ENCODE measurements at regions not wholly inside any gene's neighbourhood (a gene's known extent, or its start where the extent isn't known, plus 50 kb on each side); places are given as distances from the start of the nearest gene placed in this dataset.

GRCh38 chr16:86800894-86801293 lies 222.5 kb downstream of the FOXL1 start:
- H3K27ac Mint-ChIP-seq, result no peak overlapping the region
- CTCF ChIA-PET (ENCODE audit: partially characterized antibody), result no interaction called here
- H3K27me3 ChIP-seq (ENCODE audit: insufficient read depth, low read length), result no peaks in the 10 kb centered on the region
- intact Hi-C loops (cut with micrococcal nuclease), result no loop called here
- H3K4me1 Mint-ChIP-seq, result no peaks in the 10 kb centered on the region
- H3K4me1 ChIP-seq (ENCODE audit: insufficient read depth, low read length), result no peaks in the 10 kb centered on the region
- no peaks in the 10 kb centered on the region for H3K36me3 ChIP-seq (ENCODE audit: insufficient read depth, low read length)
- peaks cover 13 to 18% of the 10 kb centered on the region in 2 donors for H3K27me3 Mint-ChIP-seq
- POLR2A ChIA-PET (ENCODE audit: partially characterized antibody), result no interaction called here
- peaks cover 0 to 3% (median 0%) of the 10 kb centered on the region in 8 donors for H3K9me3 Mint-ChIP-seq
- no peak for DNase-seq
- no peak overlapping the region for H3K4me3 ChIP-seq (ENCODE audit: low read length in 2 of 2)
- no peak overlapping the region for H3K27ac ChIP-seq (ENCODE audit: low read depth, low read length)
- H3K36me3 Mint-ChIP-seq, result no peaks in the 10 kb centered on the region
- H3K9me3 ChIP-seq (ENCODE audit: control insufficient read depth in 1 of 2, low read length in 2 of 2), result no peaks in the 10 kb centered on the region
- H3K4me3 Mint-ChIP-seq, result no peak overlapping the region

GRCh38 chr16:86802013-86802412 lies 223.7 kb downstream of the FOXL1 start:
- Mint-ChIP-seq H3K27me3 (peaks cover 13 to 19% of the 10 kb centered on the region in 2 donors), H3K4me1 (no peaks in the 10 kb centered on the region), H3K9me3 (peaks cover 0 to 3% (median 0%) of the 10 kb centered on the region in 8 donors), H3K27ac (no peak overlapping the region), H3K36me3 (no peaks in the 10 kb centered on the region), H3K4me3 (no peak overlapping the region)
- no peaks in the 10 kb centered on the region for H3K4me1 ChIP-seq (ENCODE audit: insufficient read depth, low read length)
- intact Hi-C loops (cut with micrococcal nuclease), result no loop called here
- no peak overlapping the region for H3K27ac ChIP-seq (ENCODE audit: low read depth, low read length)
- CTCF ChIA-PET (ENCODE audit: partially characterized antibody), result no interaction called here
- no peak overlapping the region for H3K4me3 ChIP-seq (ENCODE audit: low read length in 2 of 2)
- no peaks in the 10 kb centered on the region for H3K27me3 ChIP-seq (ENCODE audit: insufficient read depth, low read length)
- DNase-seq, result no peak
- POLR2A ChIA-PET (ENCODE audit: partially characterized antibody), result no interaction called here
- no peaks in the 10 kb centered on the region for H3K36me3 ChIP-seq (ENCODE audit: insufficient read depth, low read length)
- H3K9me3 ChIP-seq (ENCODE audit: control insufficient read depth in 1 of 2, low read length in 2 of 2), result no peaks in the 10 kb centered on the region

- intact Hi-C loops (cut with micrococcal nuclease), result no loop called here
- Mint-ChIP-seq H3K4me3 (no peak overlapping the region), H3K36me3 (no peaks in the 10 kb centered on the region), H3K9me3 (no peaks in the 10 kb centered on the region), H3K27ac (no peak overlapping the region), H3K4me1 (no peaks in the 10 kb centered on the region), H3K27me3 (peaks cover 3 to 19% of the 10 kb centered on the region in 2 donors)
- Histone ChIP-seq H3K4me3 (ENCODE audit: low read length in 2 of 2) (no peak overlapping the region), H3K27ac (ENCODE audit: low read depth, low read length) (no peak overlapping the region), H3K27me3 (ENCODE audit: insufficient read depth, low read length) (no peaks in the 10 kb centered on the region), H3K4me1 (ENCODE audit: insufficient read depth, low read length) (no peaks in the 10 kb centered on the region), H3K36me3 (ENCODE audit: insufficient read depth, low read length) (no peaks in the 10 kb centered on the region), H3K9me3 (ENCODE audit: control insufficient read depth in 1 of 2, low read length in 2 of 2) (no peaks in the 10 kb centered on the region)
- POLR2A ChIA-PET (ENCODE audit: partially characterized antibody), result no interaction called here
- CTCF ChIA-PET (ENCODE audit: partially characterized antibody), result no interaction called here
- no peak for DNase-seq
Observed at GRCh38 chr16:86805188-86805587, 226.8 kb downstream of the FOXL1 start.

GRCh38 chr16:86806181-86806837 lies 228.0 kb downstream of the FOXL1 start:
- Mint-ChIP-seq H3K36me3 (no peaks in the 10 kb centered on the region), H3K9me3 (no peaks in the 10 kb centered on the region), H3K27me3 (peaks cover 4 to 21% of the 10 kb centered on the region in 2 donors), H3K4me3 (no peak overlapping the region), H3K27ac (no peak overlapping the region), H3K4me1 (no peaks in the 10 kb centered on the region)
- POLR2A ChIA-PET (ENCODE audit: partially characterized antibody), result no interaction called here
- no peaks in the 10 kb centered on the region for H3K9me3 ChIP-seq (ENCODE audit: control insufficient read depth in 1 of 2, low read length in 2 of 2)
- H3K27ac ChIP-seq (ENCODE audit: low read depth, low read length), result no peak overlapping the region
- H3K4me3 ChIP-seq (ENCODE audit: low read length in 2 of 2), result no peak overlapping the region
- no peaks in the 10 kb centered on the region for H3K36me3 ChIP-seq (ENCODE audit: insufficient read depth, low read length)
- no peaks in the 10 kb centered on the region for H3K4me1 ChIP-seq (ENCODE audit: insufficient read depth, low read length)
- CTCF ChIA-PET (ENCODE audit: partially characterized antibody), result no interaction called here
- intact Hi-C loops (cut with micrococcal nuclease), result no loop called here
- no peak for DNase-seq
- no peaks in the 10 kb centered on the region for H3K27me3 ChIP-seq (ENCODE audit: insufficient read depth, low read length)

- H3K4me3 Mint-ChIP-seq, result no peak overlapping the region
- no peaks in the 10 kb centered on the region for H3K36me3 Mint-ChIP-seq
- no peak for DNase-seq
- no peak overlapping the region for H3K27ac Mint-ChIP-seq
- CTCF ChIA-PET (ENCODE audit: partially characterized antibody), result no interaction called here
- no peaks in the 10 kb centered on the region for H3K9me3 Mint-ChIP-seq
- H3K4me1 Mint-ChIP-seq, result no peaks in the 10 kb centered on the region
- peaks cover 5 to 21% of the 10 kb centered on the region in 2 donors for H3K27me3 Mint-ChIP-seq
- Histone ChIP-seq H3K9me3 (ENCODE audit: control insufficient read depth in 1 of 2, low read length in 2 of 2) (no peaks in the 10 kb centered on the region), H3K36me3 (ENCODE audit: insufficient read depth, low read length) (no peaks in the 10 kb centered on the region), H3K4me3 (ENCODE audit: low read length in 2 of 2) (no peak overlapping the region), H3K27ac (ENCODE audit: low read depth, low read length) (no peak overlapping the region), H3K4me1 (ENCODE audit: insufficient read depth, low read length) (no peaks in the 10 kb centered on the region), H3K27me3 (ENCODE audit: insufficient read depth, low read length) (no peaks in the 10 kb centered on the region)
- POLR2A ChIA-PET (ENCODE audit: partially characterized antibody), result no interaction called here
- intact Hi-C loops (cut with micrococcal nuclease), result no loop called here
Observed at GRCh38 chr16:86806838-86807351, 228.5 kb downstream of the FOXL1 start.

GRCh38 chr16:86808863-86809444 lies 230.6 kb downstream of the FOXL1 start:
- CTCF ChIA-PET (ENCODE audit: partially characterized antibody), result no interaction called here
- Mint-ChIP-seq H3K36me3 (no peaks in the 10 kb centered on the region), H3K4me1 (no peaks in the 10 kb centered on the region), H3K27ac (no peak overlapping the region), H3K4me3 (no peak overlapping the region), H3K9me3 (no peaks in the 10 kb centered on the region), H3K27me3 (peaks cover 5 to 17% of the 10 kb centered on the region in 2 donors)
- Histone ChIP-seq H3K36me3 (ENCODE audit: insufficient read depth, low read length) (no peaks in the 10 kb centered on the region), H3K4me3 (ENCODE audit: low read length in 2 of 2) (no peak overlapping the region), H3K27ac (ENCODE audit: low read depth, low read length) (no peak overlapping the region), H3K9me3 (ENCODE audit: control insufficient read depth in 1 of 2, low read length in 2 of 2) (no peaks in the 10 kb centered on the region), H3K4me1 (ENCODE audit: insufficient read depth, low read length) (no peaks in the 10 kb centered on the region), H3K27me3 (ENCODE audit: insufficient read depth, low read length) (no peaks in the 10 kb centered on the region)
- POLR2A ChIA-PET (ENCODE audit: partially characterized antibody), result no interaction called here
- DNase-seq, result no peak
- intact Hi-C loops (cut with micrococcal nuclease), result no loop called here

GRCh38 chr16:86809458-86809955 lies 231.2 kb downstream of the FOXL1 start:
- DNase-seq, result no peak
- no peaks in the 10 kb centered on the region for H3K9me3 Mint-ChIP-seq
- CTCF ChIA-PET (ENCODE audit: partially characterized antibody), result no interaction called here
- H3K36me3 Mint-ChIP-seq, result no peaks in the 10 kb centered on the region
- no peaks in the 10 kb centered on the region for H3K4me1 Mint-ChIP-seq
- no peaks in the 10 kb centered on the region for H3K4me1 ChIP-seq (ENCODE audit: insufficient read depth, low read length)
- POLR2A ChIA-PET (ENCODE audit: partially characterized antibody), result no interaction called here
- H3K36me3 ChIP-seq (ENCODE audit: insufficient read depth, low read length), result no peaks in the 10 kb centered on the region
- H3K27ac Mint-ChIP-seq, result no peak overlapping the region
- no peaks in the 10 kb centered on the region for H3K9me3 ChIP-seq (ENCODE audit: control insufficient read depth in 1 of 2, low read length in 2 of 2)
- H3K27me3 Mint-ChIP-seq, result peaks cover 5 to 17% of the 10 kb centered on the region in 2 donors
- no peak overlapping the region for H3K27ac ChIP-seq (ENCODE audit: low read depth, low read length)
- intact Hi-C loops (cut with micrococcal nuclease), result no loop called here
- H3K27me3 ChIP-seq (ENCODE audit: insufficient read depth, low read length), result no peaks in the 10 kb centered on the region
- no peak overlapping the region for H3K4me3 ChIP-seq (ENCODE audit: low read length in 2 of 2)
- no peak overlapping the region for H3K4me3 Mint-ChIP-seq

Data from CD4-positive, alpha-beta memory T cell (primary cell).